KMS-11 (cell line): ENCODE measurements at regions not wholly inside any gene's neighbourhood (a gene's known extent, or its start where the extent isn't known, plus 50 kb on each side); places are given as distances from the start of the nearest gene placed in this dataset.

ENCODE experiments used
- H2AFZ ChIP-seq: fragments of 200-600 bp; sonication (generic); 2 replicates; pipeline ENCODE4 v1.6.1; 2016; ENCODE audit warnings: antibody characterized with exemption, mixed run types, low read depth
- H3K27ac ChIP-seq: fragments of 200-600 bp; sonication (generic); 2 replicates; pipeline ENCODE4 v1.6.1; 2016; ENCODE audit warnings: mild to moderate bottlenecking, mixed run types
- H3K27me3 ChIP-seq: fragments of 200-600 bp; sonication (generic); 2 replicates; pipeline ENCODE4 v1.6.1; 2017; ENCODE audit warnings: mild to moderate bottlenecking, low read depth, mixed run types, moderate library complexity; ENCODE audit not compliant: insufficient read depth
- H3K36me3 ChIP-seq: fragments of 200-600 bp; sonication (generic); 2 replicates; pipeline ENCODE4 v1.6.1; 2017; ENCODE audit warnings: mild to moderate bottlenecking, mixed run types; ENCODE audit not compliant: insufficient read depth
- H3K4me1 ChIP-seq: fragments of 200-600 bp; sonication (generic); 2 replicates; pipeline ENCODE4 v1.6.1; 2016; ENCODE audit warnings: mild to moderate bottlenecking, low read depth, mixed run types; ENCODE audit not compliant: poor library complexity, severe bottlenecking
- H3K4me2 ChIP-seq: fragments of 200-600 bp; sonication (generic); 2 replicates; pipeline ENCODE4 v1.7.0; 2016; ENCODE audit warnings: mild to moderate bottlenecking, mixed run types
- H3K4me3 ChIP-seq: fragments of 200-600 bp; sonication (generic); IDR thresholded peaks from 2 replicates; pipeline ENCODE4 v1.6.1; 2017; ENCODE audit warnings: low read depth, low read length, mixed read lengths; ENCODE audit not compliant: insufficient read depth
- H3K79me2 ChIP-seq: fragments of 200-600 bp; sonication (generic); 2 replicates; pipeline ENCODE4 v1.6.1; 2016; ENCODE audit warnings: low read depth, mixed run types; ENCODE audit not compliant: insufficient read depth
- H3K9ac ChIP-seq: fragments of 200-600 bp; sonication (generic); 2 replicates; pipeline ENCODE4 v1.6.1; 2016; ENCODE audit warnings: mild to moderate bottlenecking, mixed run types
- H4K20me1 ChIP-seq: fragments of 200-600 bp; sonication (generic); 2 replicates; pipeline ENCODE4 v1.6.1; 2016; ENCODE audit warnings: mild to moderate bottlenecking, mixed run types; ENCODE audit not compliant: insufficient read depth
- CTCF ChIP-seq: fragments of 200-600 bp; sonication (generic); conservative IDR thresholded peaks from 2 replicates; pipeline ENCODE4 v1.6.1; 2017; ENCODE audit warnings: low read depth, mild to moderate bottlenecking, antibody characterized with exemption, low read length, moderate library complexity, mixed read lengths

- Histone ChIP-seq H3K27me3 (no peaks in the 10 kb centered on the region), H3K27ac (no peak overlapping the region), H3K4me3 (no peak overlapping the region), H3K36me3 (no peaks in the 10 kb centered on the region), H3K4me2 (no peak overlapping the region), H4K20me1 (no peaks in the 10 kb centered on the region), H3K79me2 (no peaks in the 10 kb centered on the region), H3K4me1 (no peaks in the 10 kb centered on the region), H2AFZ (no peak overlapping the region), H3K9ac (no peak overlapping the region)
- no peak for TF ChIP-seq CTCF
Measured at GRCh38 chr7:121798896-121799295, 74.1 kb upstream of the PTPRZ1 start.

GRCh38 chr7:121798453-121798840 lies 74.5 kb upstream of the PTPRZ1 start:
- Histone ChIP-seq H3K79me2 (no peaks in the 10 kb centered on the region), H4K20me1 (no peaks in the 10 kb centered on the region), H3K4me2 (no peak overlapping the region), H3K4me1 (no peaks in the 10 kb centered on the region), H3K27me3 (no peaks in the 10 kb centered on the region), H2AFZ (no peak overlapping the region), H3K4me3 (no peak overlapping the region), H3K36me3 (no peaks in the 10 kb centered on the region), H3K9ac (no peak overlapping the region), H3K27ac (no peak overlapping the region)
- TF ChIP-seq CTCF, result no peak

GRCh38 chr7:121797657-121798452 lies 75.1 kb upstream of the PTPRZ1 start:
- H3K36me3 ChIP-seq, result no peaks in the 10 kb centered on the region
- TF ChIP-seq CTCF, result no peak
- H2AFZ ChIP-seq, result no peak overlapping the region
- no peaks in the 10 kb centered on the region for H3K4me1 ChIP-seq
- no peak overlapping the region for H3K27ac ChIP-seq
- no peaks in the 10 kb centered on the region for H4K20me1 ChIP-seq
- H3K4me3 ChIP-seq, result no peak overlapping the region
- H3K27me3 ChIP-seq, result no peaks in the 10 kb centered on the region
- no peak overlapping the region for H3K4me2 ChIP-seq
- no peaks in the 10 kb centered on the region for H3K79me2 ChIP-seq
- H3K9ac ChIP-seq, result no peak overlapping the region

- Histone ChIP-seq H3K27ac (no peak overlapping the region), H3K36me3 (no peaks in the 10 kb centered on the region), H3K4me2 (no peak overlapping the region), H3K79me2 (no peaks in the 10 kb centered on the region), H3K4me1 (no peaks in the 10 kb centered on the region), H3K9ac (no peak overlapping the region), H3K4me3 (no peak overlapping the region), H4K20me1 (no peaks in the 10 kb centered on the region), H2AFZ (no peak overlapping the region), H3K27me3 (no peaks in the 10 kb centered on the region)
- TF ChIP-seq CTCF, result no peak
Measured at GRCh38 chr7:121796936-121797656, 75.9 kb upstream of the PTPRZ1 start.
